ENCODE measurements at regions not wholly inside any gene's neighbourhood (a gene's known extent, or its start where the extent isn't known, plus 50 kb on each side); places are given as distances from the start of the nearest gene placed in this dataset.

- TF ChIP-seq CTCF (IDR thresholded peaks at IDR 0.05) (no peak), POLR2A (IDR thresholded peaks at IDR 0.05) (no peak), EP300 (IDR thresholded peaks at IDR 0.05) (no peak)
Measured at GRCh38 chr14:44030831-44031383, 476.2 kb downstream of the FSCB start.
